SU-DHL-6 (cell line): ENCODE measurements at regions not wholly inside any gene's neighbourhood (a gene's known extent, or its start where the extent isn't known, plus 50 kb on each side); places are given as distances from the start of the nearest gene placed in this dataset.

ENCODE experiments used
- H2AFZ ChIP-seq: fragments of 200-600 bp; sonication (generic); 2 replicates; pipeline ENCODE4 v1.6.1; 2014; ENCODE audit warnings: low read depth, mild to moderate bottlenecking, moderate library complexity, mixed read lengths, antibody characterized with exemption, low read length; ENCODE audit not compliant: severe bottlenecking
- H3F3A ChIP-seq: fragments of 200-600 bp; shearing (Covaris generic); 2 replicates; pipeline ENCODE4 v1.6.0; 2016; ENCODE audit warnings: antibody characterized with exemption, mild to moderate bottlenecking; ENCODE audit not compliant: insufficient read depth
- H3K27ac ChIP-seq: fragments of 200-600 bp; sonication (generic); 2 replicates; pipeline ENCODE4 v1.5.1; 2016; ENCODE audit warnings: low read depth, mild to moderate bottlenecking, low read length, moderate library complexity, mixed read lengths
- H3K27me3 ChIP-seq: fragments of 200-600 bp; sonication (generic), shearing (Covaris generic); 2 replicates; pipeline ENCODE4 v1.6.0; 2014; ENCODE audit warnings: mild to moderate bottlenecking, low read length
- H3K36me3 ChIP-seq: fragments of 200-600 bp; sonication (generic); 2 replicates; pipeline ENCODE4 v1.6.1; 2014; ENCODE audit warnings: mild to moderate bottlenecking, low read length, mixed read lengths
- H3K4me2 ChIP-seq: fragments of 300-600, 200-600 bp; shearing (Covaris generic), sonication (generic); 2 replicates; pipeline ENCODE4 v1.6.0; 2014; ENCODE audit warnings: low read length, low read depth, mild to moderate bottlenecking; ENCODE audit not compliant: poor library complexity, severe bottlenecking
- H3K4me3 ChIP-seq: fragments of 200-600 bp; sonication (generic); 2 replicates; pipeline ENCODE4 v1.5.1; 2014; ENCODE audit warnings: antibody characterized with exemption, low read length, mild to moderate bottlenecking, mixed read lengths; ENCODE audit not compliant: insufficient read depth, poor library complexity, severe bottlenecking
- H3K79me2 ChIP-seq: fragments of 200-600 bp; sonication (generic); 2 replicates; pipeline ENCODE4 v1.6.1; 2014; ENCODE audit warnings: mild to moderate bottlenecking, low read length, moderate library complexity; ENCODE audit not compliant: insufficient read depth
- H3K9ac ChIP-seq: fragments of 200-600 bp; sonication (generic); 2 replicates; pipeline ENCODE4 v1.7.0; 2014; ENCODE audit warnings: mild to moderate bottlenecking, low read length
- H3K9me2 ChIP-seq: fragments of 200-600 bp; sonication (generic); replicated peaks from 2 replicates; pipeline ENCODE4 v1.6.1; 2014; ENCODE audit warnings: low read length; ENCODE audit not compliant: insufficient read depth
- H3K9me3 ChIP-seq: fragments of 200-600 bp; sonication (generic); 2 replicates; pipeline ENCODE4 v1.6.1; 2014; ENCODE audit warnings: low read length, mixed read lengths; ENCODE audit not compliant: insufficient read depth
- H4K20me1 ChIP-seq: fragments of 200-600 bp; sonication (generic); 2 replicates; pipeline ENCODE4 v1.6.1; 2014; ENCODE audit warnings: low read depth, mild to moderate bottlenecking, antibody characterized with exemption, low read length, moderate library complexity, mixed read lengths
- CTCF ChIP-seq: fragments of 200-600 bp; sonication (generic); IDR thresholded peaks from one replicate; pipeline ENCODE4 v1.5.1; 2017; ENCODE audit warnings: antibody characterized with exemption, mild to moderate bottlenecking, low read length, moderate library complexity; ENCODE audit not compliant: insufficient read depth, poor library complexity, severe bottlenecking
- EZH2phosphoT487 ChIP-seq: fragments of 200-600 bp; sonication (generic), shearing (Covaris generic); conservative IDR thresholded peaks from 2 replicates; pipeline ENCODE4 v1.6.1; 2018; ENCODE audit warnings: mild to moderate bottlenecking, antibody characterized with exemption, low read length, moderate library complexity, mixed read lengths

GRCh38 chr5:116838011-116838536, 263.5 kb upstream of the SEMA6A start:
- Histone ChIP-seq H3K9ac (no peak overlapping the region), H3F3A (no peaks in the 10 kb centered on the region), H3K9me2 (no peaks in the 10 kb centered on the region), H3K27me3 (no peaks in the 10 kb centered on the region), H3K4me2 (no peak overlapping the region), H3K9me3 (no peaks in the 10 kb centered on the region), H3K36me3 (no peaks in the 10 kb centered on the region), H3K79me2 (no peaks in the 10 kb centered on the region), H4K20me1 (no peaks in the 10 kb centered on the region), H2AFZ (no peak overlapping the region), H3K27ac (no peak overlapping the region), H3K4me3 (no peak overlapping the region)
- TF ChIP-seq EZH2phosphoT487 (no peak), CTCF (no peak)

GRCh38 chr5:116834796-116835515, 260.3 kb upstream of the SEMA6A start:
- Histone ChIP-seq H3K27me3 (no peaks in the 10 kb centered on the region), H4K20me1 (no peaks in the 10 kb centered on the region), H3K79me2 (no peaks in the 10 kb centered on the region), H3K9ac (no peak overlapping the region), H3K27ac (no peak overlapping the region), H3F3A (no peaks in the 10 kb centered on the region), H3K4me3 (no peak overlapping the region), H2AFZ (no peak overlapping the region), H3K4me2 (no peak overlapping the region), H3K9me2 (no peaks in the 10 kb centered on the region), H3K9me3 (no peaks in the 10 kb centered on the region), H3K36me3 (no peaks in the 10 kb centered on the region)
- no peak for TF ChIP-seq CTCF
- no peak for TF ChIP-seq EZH2phosphoT487

- H3K36me3 ChIP-seq, result no peaks in the 10 kb centered on the region
- no peak overlapping the region for H3K9ac ChIP-seq
- H2AFZ ChIP-seq, result no peak overlapping the region
- no peaks in the 10 kb centered on the region for H3K79me2 ChIP-seq
- TF ChIP-seq CTCF, result no peak
- TF ChIP-seq EZH2phosphoT487, result no peak
- H4K20me1 ChIP-seq, result no peaks in the 10 kb centered on the region
- H3K27ac ChIP-seq, result no peak overlapping the region
- no peaks in the 10 kb centered on the region for H3F3A ChIP-seq
- no peaks in the 10 kb centered on the region for H3K9me3 ChIP-seq
- H3K4me2 ChIP-seq, result no peak overlapping the region
- no peaks in the 10 kb centered on the region for H3K9me2 ChIP-seq
- H3K27me3 ChIP-seq, result no peaks in the 10 kb centered on the region
- no peak overlapping the region for H3K4me3 ChIP-seq
These were observed 255.5 kb upstream of the SEMA6A start for GRCh38 chr5:116830079-116830478.
